Liver (tissue), 8 donors: ENCODE measurements at regions not wholly inside any gene's neighbourhood (a gene's known extent, or its start where the extent isn't known, plus 50 kb on each side); places are given as distances from the start of the nearest gene placed in this dataset.

Source experiments
- DNase-seq: peaks from one replicate; pipeline ENCODE4 v3.0.0-alpha.2; 2017; ENCODE audit warnings: low spot score
- H3K27ac ChIP-seq, 2 donors: one replicate each; pipeline ENCODE4 v1.7.0; 2013; ENCODE audit warnings: inconsistent platforms in 2 of 2, low read length in 2 of 2, control low read depth in 1 of 2, low read depth in 1 of 2, mild to moderate bottlenecking in 1 of 2
- H3K27me3 ChIP-seq, 4 donors: one replicate each; pipeline versions ENCODE4 v1.6.1 to v1.7.0; 2013; ENCODE audit warnings: low read length in 3 of 4, inconsistent platforms in 1 of 4, mild to moderate bottlenecking in 1 of 4, moderate library complexity in 1 of 4; ENCODE audit not compliant: control insufficient read depth in 4 of 4, insufficient read depth in 4 of 4
- H3K36me3 ChIP-seq, 4 donors: one replicate each; pipeline versions ENCODE4 v1.6.1 to v1.7.0; 2013; ENCODE audit warnings: low read length in 3 of 4, mild to moderate bottlenecking in 3 of 4, low read depth in 1 of 4, moderate library complexity in 1 of 4; ENCODE audit not compliant: control insufficient read depth in 4 of 4, insufficient read depth in 3 of 4
- H3K4me1 ChIP-seq, 4 donors: one replicate each; pipeline versions ENCODE4 v1.6.1 to v1.7.0; 2013; ENCODE audit warnings: low read length in 3 of 4, mild to moderate bottlenecking in 3 of 4, moderate library complexity in 1 of 4; ENCODE audit not compliant: control insufficient read depth in 4 of 4, insufficient read depth in 4 of 4
- H3K4me3 ChIP-seq, 3 donors: one replicate each; pipeline versions ENCODE4 v1.6.1 to v1.7.0; 2013; ENCODE audit warnings: low read length in 3 of 3, control low read depth in 1 of 3, low read depth in 1 of 3, mild to moderate bottlenecking in 1 of 3
- H3K9ac ChIP-seq, 2 donors: one replicate each; pipeline ENCODE4 v1.7.0; 2013; ENCODE audit warnings: low read length in 2 of 2, mild to moderate bottlenecking in 2 of 2, moderate library complexity in 2 of 2, control low read depth in 1 of 2, low read depth in 1 of 2
- H3K9me3 ChIP-seq, 4 donors: one replicate each; pipeline versions ENCODE4 v1.6.1 to v1.7.0; 2013; ENCODE audit warnings: low read length in 3 of 4; ENCODE audit not compliant: control insufficient read depth in 4 of 4
- EGR1 ChIP-seq, 2 donors: IDR thresholded peaks; 2 replicates each; pipeline ENCODE4 v1.6.1; 2016 to 2018; ENCODE audit warnings: antibody characterized with exemption in 2 of 2, low read depth in 2 of 2
- FOXA1 ChIP-seq: IDR thresholded peaks from 2 replicates; pipeline ENCODE4 v1.6.1; 2016; ENCODE audit warnings: antibody characterized with exemption
- FOXA2 ChIP-seq: IDR thresholded peaks from 2 replicates; pipeline ENCODE4 v1.6.1; 2016; ENCODE audit warnings: antibody characterized with exemption
- GABPA ChIP-seq, 2 donors: IDR thresholded peaks in 1 of 2; conservative IDR thresholded peaks in 1 of 2; 2 replicates each; pipeline ENCODE4 v1.6.1; 2016; ENCODE audit warnings: antibody characterized with exemption in 2 of 2, mild to moderate bottlenecking in 1 of 2, moderate library complexity in 1 of 2
- HNF4A ChIP-seq, 2 donors: conservative IDR thresholded peaks; 2 replicates each; pipeline ENCODE4 v1.6.1; 2016; ENCODE audit warnings: antibody characterized with exemption in 2 of 2, mild to moderate bottlenecking in 2 of 2
- HNF4G ChIP-seq: IDR thresholded peaks from 2 replicates; pipeline ENCODE4 v1.6.1; 2016; ENCODE audit warnings: antibody characterized with exemption
- JUND ChIP-seq, 2 donors: IDR thresholded peaks; 2 replicates each; pipeline ENCODE4 v1.6.1; 2016; ENCODE audit warnings: antibody characterized with exemption in 2 of 2
- NR2F2 ChIP-seq: IDR thresholded peaks from 2 replicates; pipeline ENCODE4 v1.6.1; 2016; ENCODE audit warnings: antibody characterized with exemption
- RAD21 ChIP-seq, 2 donors: IDR thresholded peaks; 2 replicates each; pipeline ENCODE4 v1.6.1; 2016; ENCODE audit warnings: antibody characterized with exemption in 2 of 2, mild to moderate bottlenecking in 2 of 2
- RXRA ChIP-seq, 2 donors: IDR thresholded peaks; 2 replicates each; pipeline ENCODE4 v1.6.1; 2017 to 2018; ENCODE audit warnings: antibody characterized with exemption in 2 of 2, mild to moderate bottlenecking in 1 of 2
- SP1 ChIP-seq: IDR thresholded peaks from 2 replicates; pipeline ENCODE4 v1.6.1; 2018; ENCODE audit warnings: antibody characterized with exemption, mild to moderate bottlenecking
- TAF1 ChIP-seq: conservative IDR thresholded peaks from 2 replicates; pipeline ENCODE4 v1.6.1; 2016; ENCODE audit warnings: antibody characterized with exemption, mild to moderate bottlenecking
- YY1 ChIP-seq: IDR thresholded peaks from 2 replicates; pipeline ENCODE4 v1.6.1; 2016; ENCODE audit warnings: antibody characterized with exemption, mild to moderate bottlenecking
- WGBS: extraction: QIAGEN DNeasy Blood & Tissue Kit; methylation state at CpG from one replicate; pipeline ENCODE4 v1.1.7; 2013; 5-methylcytosine and 5-hydroxymethylcytosine counted together
- TF ChIP-seq, protein P1 (sequence below): IDR thresholded peaks from 2 replicates; pipeline ENCODE4 v1.6.1; 2016; ENCODE audit warnings: antibody characterized with exemption
- TF ChIP-seq, protein P2 (sequence below): fragments of 150-350 bp; IDR thresholded peaks from 2 replicates; pipeline ENCODE4 v1.5.1; 2017; ENCODE audit warnings: improper control_type of control experiment, low read depth, low read length; ENCODE audit not compliant: missing input control
- TF ChIP-seq, protein P3 (sequence below): IDR thresholded peaks from 2 replicates; pipeline ENCODE4 v1.6.1; 2016; ENCODE audit warnings: antibody characterized with exemption, mild to moderate bottlenecking
- TF ChIP-seq, protein P4 (sequence below): IDR thresholded peaks from 2 replicates; pipeline ENCODE4 v1.6.1; 2016; ENCODE audit warnings: antibody characterized with exemption
- TF ChIP-seq, protein P5 (sequence below): IDR thresholded peaks from 2 replicates; pipeline ENCODE4 v1.6.1; 2016; ENCODE audit warnings: antibody characterized with exemption
- donor health status: healthy.
- donor health status: healthy.
- donor health status: healthy.
- donor health status: healthy.
- donor health status: healthy.

DNA sequence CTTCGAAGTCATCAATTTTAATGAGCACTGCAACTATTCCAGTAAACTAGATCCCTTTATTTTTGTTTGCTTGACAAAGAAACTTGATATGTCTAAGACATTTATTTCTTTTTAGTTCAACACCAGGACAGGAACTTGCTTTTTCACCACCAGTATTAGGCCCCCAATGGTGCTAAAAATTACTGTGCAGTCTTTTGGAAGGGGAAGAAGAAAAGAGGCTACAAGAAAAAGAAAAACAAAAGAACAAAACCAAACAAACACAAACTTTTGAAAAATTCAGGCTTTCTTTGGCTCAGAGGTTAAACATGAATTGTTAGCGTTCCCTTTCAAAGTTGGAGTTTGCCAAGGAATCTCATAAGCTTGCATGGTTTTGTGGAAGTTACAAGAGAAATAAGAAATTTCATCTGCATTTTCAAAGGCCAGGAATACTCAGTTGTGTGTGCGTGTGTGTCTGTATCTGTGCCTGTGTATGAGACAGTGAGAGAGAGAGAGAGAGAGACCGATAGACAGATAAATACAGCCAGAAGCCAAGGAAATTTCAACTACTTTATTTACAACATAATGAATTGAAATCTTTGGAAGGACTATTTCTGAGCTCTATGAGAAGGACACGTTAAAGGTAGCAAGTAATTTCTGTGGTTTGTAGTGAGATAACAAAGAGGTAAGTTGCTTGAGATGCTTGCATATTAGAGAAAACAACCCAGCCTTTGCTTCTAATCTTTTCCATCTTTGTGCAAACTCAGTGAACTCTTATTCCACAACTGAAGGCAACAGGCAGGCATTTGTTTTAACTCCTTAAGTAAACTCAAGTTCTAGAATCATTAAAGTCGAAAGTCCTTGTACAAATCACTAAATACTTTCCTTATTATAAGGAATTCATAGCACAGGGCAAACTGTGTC, 171.0 kb upstream of the CITED2 start:
- H3K27me3 ChIP-seq: no peaks in the 10 kb centered on the region
- H3K9me3 ChIP-seq: no peaks in the 10 kb centered on the region
- no peaks in the 10 kb centered on the region for H3K36me3 ChIP-seq
- WGBS: 72% methylated on average over 6 of the region's 6 CpGs
- no peaks in the 10 kb centered on the region for H3K4me1 ChIP-seq
- no peak overlapping the region for H3K9ac ChIP-seq
- H3K4me3 ChIP-seq: no peak overlapping the region
- H3K27ac ChIP-seq: no peak overlapping the region
- no peak for DNase-seq
- TF ChIP-seq SP1 (no peak), FOXA1 (no peak), FOXA2 (no peak), NR2F2 (no peak), JUND (IDR thresholded peaks at IDR 0.05) (no peak), GABPA (IDR thresholded peaks at IDR 0.05 in 1 of 2, conservative IDR thresholded peaks at IDR 0.05 in 1 of 2) (no peak), YY1 (no peak), HNF4A (conservative IDR thresholded peaks at IDR 0.05) (no peak), RAD21 (IDR thresholded peaks at IDR 0.05) (no peak), TAF1 (no peak), EGR1 (IDR thresholded peaks at IDR 0.05; ENCODE audit: low read depth in 2 of 2) (no peak), RXRA (IDR thresholded peaks at IDR 0.05) (no peak)
- TF ChIP-seq, protein P1, sequence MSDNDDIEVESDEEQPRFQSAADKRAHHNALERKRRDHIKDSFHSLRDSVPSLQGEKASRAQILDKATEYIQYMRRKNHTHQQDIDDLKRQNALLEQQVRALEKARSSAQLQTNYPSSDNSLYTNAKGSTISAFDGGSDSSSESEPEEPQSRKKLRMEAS: no peak
- TF ChIP-seq, protein P2, sequence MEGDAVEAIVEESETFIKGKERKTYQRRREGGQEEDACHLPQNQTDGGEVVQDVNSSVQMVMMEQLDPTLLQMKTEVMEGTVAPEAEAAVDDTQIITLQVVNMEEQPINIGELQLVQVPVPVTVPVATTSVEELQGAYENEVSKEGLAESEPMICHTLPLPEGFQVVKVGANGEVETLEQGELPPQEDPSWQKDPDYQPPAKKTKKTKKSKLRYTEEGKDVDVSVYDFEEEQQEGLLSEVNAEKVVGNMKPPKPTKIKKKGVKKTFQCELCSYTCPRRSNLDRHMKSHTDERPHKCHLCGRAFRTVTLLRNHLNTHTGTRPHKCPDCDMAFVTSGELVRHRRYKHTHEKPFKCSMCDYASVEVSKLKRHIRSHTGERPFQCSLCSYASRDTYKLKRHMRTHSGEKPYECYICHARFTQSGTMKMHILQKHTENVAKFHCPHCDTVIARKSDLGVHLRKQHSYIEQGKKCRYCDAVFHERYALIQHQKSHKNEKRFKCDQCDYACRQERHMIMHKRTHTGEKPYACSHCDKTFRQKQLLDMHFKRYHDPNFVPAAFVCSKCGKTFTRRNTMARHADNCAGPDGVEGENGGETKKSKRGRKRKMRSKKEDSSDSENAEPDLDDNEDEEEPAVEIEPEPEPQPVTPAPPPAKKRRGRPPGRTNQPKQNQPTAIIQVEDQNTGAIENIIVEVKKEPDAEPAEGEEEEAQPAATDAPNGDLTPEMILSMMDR: no peak
- TF ChIP-seq, protein P3, sequence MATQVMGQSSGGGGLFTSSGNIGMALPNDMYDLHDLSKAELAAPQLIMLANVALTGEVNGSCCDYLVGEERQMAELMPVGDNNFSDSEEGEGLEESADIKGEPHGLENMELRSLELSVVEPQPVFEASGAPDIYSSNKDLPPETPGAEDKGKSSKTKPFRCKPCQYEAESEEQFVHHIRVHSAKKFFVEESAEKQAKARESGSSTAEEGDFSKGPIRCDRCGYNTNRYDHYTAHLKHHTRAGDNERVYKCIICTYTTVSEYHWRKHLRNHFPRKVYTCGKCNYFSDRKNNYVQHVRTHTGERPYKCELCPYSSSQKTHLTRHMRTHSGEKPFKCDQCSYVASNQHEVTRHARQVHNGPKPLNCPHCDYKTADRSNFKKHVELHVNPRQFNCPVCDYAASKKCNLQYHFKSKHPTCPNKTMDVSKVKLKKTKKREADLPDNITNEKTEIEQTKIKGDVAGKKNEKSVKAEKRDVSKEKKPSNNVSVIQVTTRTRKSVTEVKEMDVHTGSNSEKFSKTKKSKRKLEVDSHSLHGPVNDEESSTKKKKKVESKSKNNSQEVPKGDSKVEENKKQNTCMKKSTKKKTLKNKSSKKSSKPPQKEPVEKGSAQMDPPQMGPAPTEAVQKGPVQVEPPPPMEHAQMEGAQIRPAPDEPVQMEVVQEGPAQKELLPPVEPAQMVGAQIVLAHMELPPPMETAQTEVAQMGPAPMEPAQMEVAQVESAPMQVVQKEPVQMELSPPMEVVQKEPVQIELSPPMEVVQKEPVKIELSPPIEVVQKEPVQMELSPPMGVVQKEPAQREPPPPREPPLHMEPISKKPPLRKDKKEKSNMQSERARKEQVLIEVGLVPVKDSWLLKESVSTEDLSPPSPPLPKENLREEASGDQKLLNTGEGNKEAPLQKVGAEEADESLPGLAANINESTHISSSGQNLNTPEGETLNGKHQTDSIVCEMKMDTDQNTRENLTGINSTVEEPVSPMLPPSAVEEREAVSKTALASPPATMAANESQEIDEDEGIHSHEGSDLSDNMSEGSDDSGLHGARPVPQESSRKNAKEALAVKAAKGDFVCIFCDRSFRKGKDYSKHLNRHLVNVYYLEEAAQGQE: no peak
- TF ChIP-seq, protein P4, sequence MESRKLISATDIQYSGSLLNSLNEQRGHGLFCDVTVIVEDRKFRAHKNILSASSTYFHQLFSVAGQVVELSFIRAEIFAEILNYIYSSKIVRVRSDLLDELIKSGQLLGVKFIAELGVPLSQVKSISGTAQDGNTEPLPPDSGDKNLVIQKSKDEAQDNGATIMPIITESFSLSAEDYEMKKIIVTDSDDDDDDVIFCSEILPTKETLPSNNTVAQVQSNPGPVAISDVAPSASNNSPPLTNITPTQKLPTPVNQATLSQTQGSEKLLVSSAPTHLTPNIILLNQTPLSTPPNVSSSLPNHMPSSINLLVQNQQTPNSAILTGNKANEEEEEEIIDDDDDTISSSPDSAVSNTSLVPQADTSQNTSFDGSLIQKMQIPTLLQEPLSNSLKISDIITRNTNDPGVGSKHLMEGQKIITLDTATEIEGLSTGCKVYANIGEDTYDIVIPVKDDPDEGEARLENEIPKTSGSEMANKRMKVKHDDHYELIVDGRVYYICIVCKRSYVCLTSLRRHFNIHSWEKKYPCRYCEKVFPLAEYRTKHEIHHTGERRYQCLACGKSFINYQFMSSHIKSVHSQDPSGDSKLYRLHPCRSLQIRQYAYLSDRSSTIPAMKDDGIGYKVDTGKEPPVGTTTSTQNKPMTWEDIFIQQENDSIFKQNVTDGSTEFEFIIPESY: no peak

DNA sequence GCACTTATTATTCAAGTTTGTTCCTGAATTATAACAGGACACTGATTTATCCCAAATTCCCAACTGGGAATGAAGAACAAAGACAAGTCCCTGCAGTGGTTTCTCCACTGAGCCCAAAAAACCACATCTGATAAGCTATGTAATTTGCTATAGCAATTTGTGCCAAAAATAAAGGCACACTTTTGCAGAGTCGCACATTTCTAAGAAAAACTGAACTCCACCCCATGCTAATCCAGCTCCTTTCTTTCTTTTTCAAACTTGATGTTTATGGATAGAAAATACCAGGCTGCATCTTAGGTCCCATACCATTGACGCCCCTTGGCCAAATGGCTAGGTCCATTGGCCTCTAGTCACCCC, 170.2 kb upstream of the CITED2 start:
- no peak for DNase-seq
- WGBS: 86% methylated on average over 2 of the region's 2 CpGs
- no peaks in the 10 kb centered on the region for H3K27me3 ChIP-seq
- no peaks in the 10 kb centered on the region for H3K9me3 ChIP-seq
- H3K36me3 ChIP-seq: no peaks in the 10 kb centered on the region
- no peak overlapping the region for H3K4me3 ChIP-seq
- no peak overlapping the region for H3K9ac ChIP-seq
- H3K27ac ChIP-seq: no peak overlapping the region
- peaks cover 0 to 3% (median 0%) of the 10 kb centered on the region in 4 donors for H3K4me1 ChIP-seq
- TF ChIP-seq FOXA2 (no peak), HNF4A (conservative IDR thresholded peaks at IDR 0.05) (no peak), RAD21 (IDR thresholded peaks at IDR 0.05) (no peak), TAF1 (no peak), YY1 (no peak), SP1 (no peak), HNF4G (no peak), RXRA (IDR thresholded peaks at IDR 0.05) (no peak), EGR1 (IDR thresholded peaks at IDR 0.05; ENCODE audit: low read depth in 2 of 2) (no peak), NR2F2 (no peak)
- TF ChIP-seq, protein P3: no peak
- TF ChIP-seq, protein P5, sequence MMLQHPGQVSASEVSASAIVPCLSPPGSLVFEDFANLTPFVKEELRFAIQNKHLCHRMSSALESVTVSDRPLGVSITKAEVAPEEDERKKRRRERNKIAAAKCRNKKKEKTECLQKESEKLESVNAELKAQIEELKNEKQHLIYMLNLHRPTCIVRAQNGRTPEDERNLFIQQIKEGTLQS: no peak
